ENCODE measurements at regions not wholly inside any gene's neighbourhood (a gene's known extent, or its start where the extent isn't known, plus 50 kb on each side); places are given as distances from the start of the nearest gene placed in this dataset.
A peak's percentile ranks its signal among the peaks of the same experiment; 100 is the strongest.

GRCh38 chr10:78366663-78367411 lies 333.2 kb downstream of the RPS24 start:
- peak; percentile 62 for DNase-seq (ENCODE audit: low read depth)

- DNase-seq (ENCODE audit: low read depth): no peak
Observed at GRCh38 chr10:78367751-78368150, 334.1 kb downstream of the RPS24 start.

GRCh38 chr10:78371136-78371535 lies 337.5 kb downstream of the RPS24 start:
- no peak for DNase-seq (ENCODE audit: low read depth)

- DNase-seq (ENCODE audit: low read depth): no peak
Observed at GRCh38 chr10:78372806-78373205, 339.1 kb downstream of the RPS24 start.

GRCh38 chr10:78374331-78375028 lies 340.8 kb downstream of the RPS24 start:
- no peak for DNase-seq (ENCODE audit: low read depth)

- DNase-seq (ENCODE audit: low read depth): no peak
Observed at GRCh38 chr10:78375854-78376785, 342.5 kb downstream of the RPS24 start.

GRCh38 chr10:78377356-78377755 lies 343.7 kb downstream of the RPS24 start:
- DNase-seq (ENCODE audit: low read depth): peak; percentile 13

- no peak for DNase-seq (ENCODE audit: low read depth)
Observed at GRCh38 chr10:78378192-78378591, 344.5 kb downstream of the RPS24 start.

- no peak for DNase-seq (ENCODE audit: low read depth)
Observed at GRCh38 chr10:78381107-78381506, 347.4 kb downstream of the RPS24 start.

- DNase-seq (ENCODE audit: low read depth): no peak
Observed at GRCh38 chr10:78382047-78382446, 348.4 kb downstream of the RPS24 start.

GRCh38 chr10:78382772-78383171 lies 349.1 kb downstream of the RPS24 start:
- DNase-seq (ENCODE audit: low read depth): no peak

- DNase-seq (ENCODE audit: low read depth): no peak
Observed at GRCh38 chr10:78383378-78384048, 349.9 kb downstream of the RPS24 start.

GRCh38 chr10:78384049-78384431 lies 350.4 kb downstream of the RPS24 start:
- no peak for DNase-seq (ENCODE audit: low read depth)

- no peak for DNase-seq (ENCODE audit: low read depth)
Observed at GRCh38 chr10:78385599-78385998, 351.9 kb downstream of the RPS24 start.

GRCh38 chr10:78386509-78386908 lies 352.8 kb downstream of the RPS24 start:
- no peak for DNase-seq (ENCODE audit: low read depth)

- DNase-seq (ENCODE audit: low read depth): no peak
Observed at GRCh38 chr10:78388331-78389050, 354.8 kb downstream of the RPS24 start.

- DNase-seq (ENCODE audit: low read depth): no peak
Observed at GRCh38 chr10:78389419-78389818, 355.8 kb downstream of the RPS24 start.

- DNase-seq (ENCODE audit: low read depth): no peak
Observed at GRCh38 chr10:78390051-78390450, 356.4 kb downstream of the RPS24 start.

- no peak for DNase-seq (ENCODE audit: low read depth)
Observed at GRCh38 chr10:78390817-78391216, 357.2 kb downstream of the RPS24 start.

GRCh38 chr10:78391585-78391984 lies 357.9 kb downstream of the RPS24 start:
- DNase-seq (ENCODE audit: low read depth): no peak

- DNase-seq (ENCODE audit: low read depth): no peak
Observed at GRCh38 chr10:78392197-78392596, 358.5 kb downstream of the RPS24 start.
